OCI-LY1 (cell line): ENCODE measurements at regions not wholly inside any gene's neighbourhood (a gene's known extent, or its start where the extent isn't known, plus 50 kb on each side); places are given as distances from the start of the nearest gene placed in this dataset.

Experiments used
- EZH2 ChIP-seq: fragments of 200-600 bp; sonication (generic), shearing (Covaris generic); IDR thresholded peaks from 2 replicates; pipeline ENCODE4 v1.8.0; 2017; ENCODE audit warnings: borderline replicate concordance, mixed run types, mild to moderate bottlenecking, antibody characterized with exemption, low read length, moderate library complexity, mixed read lengths
- TF ChIP-seq, protein P1 (sequence below): fragments of 200-600 bp; sonication (generic), shearing (Covaris generic); IDR thresholded peaks from 2 replicates; pipeline ENCODE4 v1.5.1; 2017; ENCODE audit warnings: mild to moderate bottlenecking, antibody characterized with exemption, low read length, moderate library complexity, mixed read lengths

- TF ChIP-seq, protein P1, sequence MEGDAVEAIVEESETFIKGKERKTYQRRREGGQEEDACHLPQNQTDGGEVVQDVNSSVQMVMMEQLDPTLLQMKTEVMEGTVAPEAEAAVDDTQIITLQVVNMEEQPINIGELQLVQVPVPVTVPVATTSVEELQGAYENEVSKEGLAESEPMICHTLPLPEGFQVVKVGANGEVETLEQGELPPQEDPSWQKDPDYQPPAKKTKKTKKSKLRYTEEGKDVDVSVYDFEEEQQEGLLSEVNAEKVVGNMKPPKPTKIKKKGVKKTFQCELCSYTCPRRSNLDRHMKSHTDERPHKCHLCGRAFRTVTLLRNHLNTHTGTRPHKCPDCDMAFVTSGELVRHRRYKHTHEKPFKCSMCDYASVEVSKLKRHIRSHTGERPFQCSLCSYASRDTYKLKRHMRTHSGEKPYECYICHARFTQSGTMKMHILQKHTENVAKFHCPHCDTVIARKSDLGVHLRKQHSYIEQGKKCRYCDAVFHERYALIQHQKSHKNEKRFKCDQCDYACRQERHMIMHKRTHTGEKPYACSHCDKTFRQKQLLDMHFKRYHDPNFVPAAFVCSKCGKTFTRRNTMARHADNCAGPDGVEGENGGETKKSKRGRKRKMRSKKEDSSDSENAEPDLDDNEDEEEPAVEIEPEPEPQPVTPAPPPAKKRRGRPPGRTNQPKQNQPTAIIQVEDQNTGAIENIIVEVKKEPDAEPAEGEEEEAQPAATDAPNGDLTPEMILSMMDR: no peak
- no peak for TF ChIP-seq EZH2
Measured at GRCh38 chrX:22689290-22689689, 310.5 kb upstream of the DDX53 start.
